Neural cell (in vitro differentiated cells): ENCODE measurements at regions not wholly inside any gene's neighbourhood (a gene's known extent, or its start where the extent isn't known, plus 50 kb on each side); places are given as distances from the start of the nearest gene placed in this dataset.

Source experiments
- H2AFZ ChIP-seq: fragments of 200-600, 300-800 bp; sonication (generic), shearing (Covaris generic); 2 replicates; pipeline ENCODE4 v1.6.0; 2014; ENCODE audit warnings: low read depth, mild to moderate bottlenecking, antibody characterized with exemption, low read length, moderate library complexity
- H3F3A ChIP-seq: fragments of 200-600 bp; shearing (Covaris generic); 2 replicates; pipeline ENCODE4 v1.6.1; 2016; ENCODE audit warnings: mild to moderate bottlenecking, moderate library complexity, mixed read lengths, antibody characterized with exemption, low read length; ENCODE audit not compliant: insufficient read depth, poor library complexity, severe bottlenecking
- H3K27ac ChIP-seq: fragments of 200-600, 300-800 bp; sonication (generic), shearing (Covaris generic); 2 replicates; pipeline ENCODE4 v1.5.1; 2014; ENCODE audit warnings: mild to moderate bottlenecking, low read length, moderate library complexity
- H3K27me3 ChIP-seq: fragments of 300-800, 200-600 bp; sonication (generic), shearing (Covaris generic); 2 replicates; pipeline ENCODE4 v1.6.0; 2014; ENCODE audit warnings: mild to moderate bottlenecking, low read depth, low read length, moderate library complexity; ENCODE audit not compliant: insufficient read depth
- H3K36me3 ChIP-seq: fragments of 300-800, 200-600 bp; sonication (generic), shearing (Covaris generic); 2 replicates; pipeline ENCODE4 v1.5.1; 2014; ENCODE audit warnings: mild to moderate bottlenecking, antibody characterized with exemption, low read length, moderate library complexity; ENCODE audit not compliant: insufficient read depth
- H3K4me2 ChIP-seq: fragments of 300-800, 200-600 bp; sonication (generic), shearing (Covaris generic); 2 replicates; pipeline ENCODE4 v1.6.0; 2014; ENCODE audit warnings: mild to moderate bottlenecking, low read length
- H3K4me3 ChIP-seq: fragments of 300-800, 200-600 bp; sonication (generic), shearing (Covaris generic); 2 replicates; pipeline ENCODE4 v1.5.1; 2014; ENCODE audit warnings: mild to moderate bottlenecking, low read length, moderate library complexity
- H3K79me2 ChIP-seq: fragments of 200-600 bp; shearing (Covaris generic); replicated peaks from 2 replicates; pipeline ENCODE4 v1.6.0; 2014; ENCODE audit warnings: mild to moderate bottlenecking, low read length, moderate library complexity; ENCODE audit not compliant: insufficient read depth
- H3K9ac ChIP-seq: fragments of 300-800, 200-600 bp; sonication (generic), shearing (Covaris generic); 2 replicates; pipeline ENCODE4 v1.6.1; 2016; ENCODE audit warnings: mild to moderate bottlenecking, low read length, mixed read lengths
- H3K9me2 ChIP-seq: fragments of 200-600 bp; shearing (Covaris generic); 2 replicates; pipeline ENCODE4 v1.6.1; 2016; ENCODE audit warnings: mild to moderate bottlenecking, low read length, mixed read lengths; ENCODE audit not compliant: insufficient read depth
- H3K9me3 ChIP-seq: fragments of 200-600, 300-800 bp; sonication (generic), shearing (Covaris generic); 2 replicates; pipeline ENCODE4 v1.6.1; 2016; ENCODE audit warnings: mild to moderate bottlenecking, mixed run types, low read length, moderate library complexity, mixed read lengths
- H4K20me1 ChIP-seq: fragments of 200-600 bp; shearing (Covaris generic); 2 replicates; pipeline ENCODE4 v1.6.1; 2016; ENCODE audit warnings: mild to moderate bottlenecking, mixed run types; ENCODE audit not compliant: insufficient read depth
- CTCF ChIP-seq: fragments of 450-650 bp; IDR thresholded peaks from 2 replicates; pipeline ENCODE4 v1.5.1; 2014; ENCODE audit warnings: antibody characterized with exemption, mild to moderate bottlenecking, moderate library complexity; ENCODE audit not compliant: poor library complexity, severe bottlenecking
- EP300 ChIP-seq: fragments of 450-650 bp; conservative IDR thresholded peaks from 2 replicates; pipeline ENCODE4 v1.6.1; 2014; ENCODE audit warnings: antibody characterized with exemption, mild to moderate bottlenecking, moderate library complexity; ENCODE audit not compliant: poor library complexity, severe bottlenecking
- EZH2 ChIP-seq: fragments of 200-600, 300-800 bp; shearing (Covaris generic), sonication (generic); IDR thresholded peaks from 2 replicates; pipeline ENCODE4 v1.6.1; 2014; ENCODE audit warnings: antibody characterized with exemption, low read length, borderline replicate concordance, mild to moderate bottlenecking; ENCODE audit not compliant: insufficient read depth, poor library complexity, severe bottlenecking
- MXI1 ChIP-seq: fragments of 450-650 bp; conservative IDR thresholded peaks from 2 replicates; pipeline ENCODE4 v1.6.1; 2014; ENCODE audit warnings: antibody characterized with exemption, mild to moderate bottlenecking; ENCODE audit not compliant: poor library complexity, severe bottlenecking
- POLR2AphosphoS5 ChIP-seq: IDR thresholded peaks from 2 replicates; pipeline ENCODE4 v1.6.1; 2012
- RAD21 ChIP-seq: fragments of 450-650 bp; conservative IDR thresholded peaks from 2 replicates; pipeline ENCODE4 v1.6.1; 2014; ENCODE audit warnings: antibody characterized with exemption, mild to moderate bottlenecking, moderate library complexity
- SMC3 ChIP-seq: fragments of 450-650 bp; conservative IDR thresholded peaks from 2 replicates; pipeline ENCODE4 v1.6.1; 2014; ENCODE audit warnings: antibody characterized with exemption, mild to moderate bottlenecking, moderate library complexity; ENCODE audit not compliant: poor library complexity
- TAF1 ChIP-seq: IDR thresholded peaks from 2 replicates; pipeline ENCODE4 v1.6.1; 2012; ENCODE audit warnings: low read depth
- TF ChIP-seq, protein P1 (sequence below): IDR thresholded peaks from 2 replicates; pipeline ENCODE4 v1.6.1; 2012; ENCODE audit warnings: borderline replicate concordance

- no peaks in the 10 kb centered on the region for H3K79me2 ChIP-seq
- H3K9me2 ChIP-seq = no peaks in the 10 kb centered on the region
- H3F3A ChIP-seq = no peaks in the 10 kb centered on the region
- H4K20me1 ChIP-seq = no peaks in the 10 kb centered on the region
- no peaks in the 10 kb centered on the region for H3K36me3 ChIP-seq
- H3K9me3 ChIP-seq = no peaks in the 10 kb centered on the region
- no peak overlapping the region for H3K9ac ChIP-seq
- H3K27ac ChIP-seq = no peak overlapping the region
- H3K4me3 ChIP-seq = no peak overlapping the region
- no peak overlapping the region for H2AFZ ChIP-seq
- TF ChIP-seq TAF1 (no peak), EZH2 (no peak)
- no peak overlapping the region for H3K4me2 ChIP-seq
- no peaks in the 10 kb centered on the region for H3K27me3 ChIP-seq
These were observed 75.5 kb upstream of the BOD1 start for GRCh38 chr5:173691931-173692330.

- Histone ChIP-seq H2AFZ (no peak overlapping the region), H3K4me3 (no peak overlapping the region), H3K9me3 (no peaks in the 10 kb centered on the region), H3K9ac (no peak overlapping the region), H3K4me2 (no peak overlapping the region), H3K27ac (no peak overlapping the region), H3K27me3 (no peaks in the 10 kb centered on the region), H3K9me2 (no peaks in the 10 kb centered on the region), H4K20me1 (no peaks in the 10 kb centered on the region), H3K36me3 (no peaks in the 10 kb centered on the region), H3K79me2 (no peaks in the 10 kb centered on the region), H3F3A (no peaks in the 10 kb centered on the region)
- TF ChIP-seq EZH2 (no peak), POLR2AphosphoS5 (no peak), EP300 (no peak), RAD21 (no peak), SMC3 (no peak), CTCF (no peak), TAF1 (no peak), MXI1 (no peak)
- TF ChIP-seq, protein P1, sequence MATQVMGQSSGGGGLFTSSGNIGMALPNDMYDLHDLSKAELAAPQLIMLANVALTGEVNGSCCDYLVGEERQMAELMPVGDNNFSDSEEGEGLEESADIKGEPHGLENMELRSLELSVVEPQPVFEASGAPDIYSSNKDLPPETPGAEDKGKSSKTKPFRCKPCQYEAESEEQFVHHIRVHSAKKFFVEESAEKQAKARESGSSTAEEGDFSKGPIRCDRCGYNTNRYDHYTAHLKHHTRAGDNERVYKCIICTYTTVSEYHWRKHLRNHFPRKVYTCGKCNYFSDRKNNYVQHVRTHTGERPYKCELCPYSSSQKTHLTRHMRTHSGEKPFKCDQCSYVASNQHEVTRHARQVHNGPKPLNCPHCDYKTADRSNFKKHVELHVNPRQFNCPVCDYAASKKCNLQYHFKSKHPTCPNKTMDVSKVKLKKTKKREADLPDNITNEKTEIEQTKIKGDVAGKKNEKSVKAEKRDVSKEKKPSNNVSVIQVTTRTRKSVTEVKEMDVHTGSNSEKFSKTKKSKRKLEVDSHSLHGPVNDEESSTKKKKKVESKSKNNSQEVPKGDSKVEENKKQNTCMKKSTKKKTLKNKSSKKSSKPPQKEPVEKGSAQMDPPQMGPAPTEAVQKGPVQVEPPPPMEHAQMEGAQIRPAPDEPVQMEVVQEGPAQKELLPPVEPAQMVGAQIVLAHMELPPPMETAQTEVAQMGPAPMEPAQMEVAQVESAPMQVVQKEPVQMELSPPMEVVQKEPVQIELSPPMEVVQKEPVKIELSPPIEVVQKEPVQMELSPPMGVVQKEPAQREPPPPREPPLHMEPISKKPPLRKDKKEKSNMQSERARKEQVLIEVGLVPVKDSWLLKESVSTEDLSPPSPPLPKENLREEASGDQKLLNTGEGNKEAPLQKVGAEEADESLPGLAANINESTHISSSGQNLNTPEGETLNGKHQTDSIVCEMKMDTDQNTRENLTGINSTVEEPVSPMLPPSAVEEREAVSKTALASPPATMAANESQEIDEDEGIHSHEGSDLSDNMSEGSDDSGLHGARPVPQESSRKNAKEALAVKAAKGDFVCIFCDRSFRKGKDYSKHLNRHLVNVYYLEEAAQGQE = no peak
These were observed 77.2 kb upstream of the BOD1 start for GRCh38 chr5:173693670-173694069.

DNA sequence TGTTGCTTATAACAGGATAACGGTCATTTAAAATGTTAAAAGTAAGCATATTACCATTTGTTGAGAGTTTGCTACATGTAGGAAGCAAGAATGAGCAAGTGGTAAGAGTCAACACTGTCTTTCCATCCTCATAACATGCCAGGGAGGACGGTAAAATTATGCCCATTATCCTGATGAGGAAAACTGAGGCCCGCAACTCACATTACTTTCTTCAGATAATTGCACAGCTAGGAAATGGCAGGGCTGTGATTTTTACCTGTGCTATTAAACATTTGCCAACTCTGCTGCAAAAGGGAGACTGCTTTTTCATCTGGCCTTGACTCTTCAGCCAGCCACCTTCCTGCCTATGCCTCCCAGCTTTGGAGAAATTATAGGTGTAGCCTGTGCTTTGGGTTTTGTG, 79.8 kb upstream of the BOD1 start:
- Histone ChIP-seq H3K27ac (no peak overlapping the region), H4K20me1 (no peaks in the 10 kb centered on the region), H3K9me2 (no peaks in the 10 kb centered on the region), H3K36me3 (no peaks in the 10 kb centered on the region), H3K4me3 (no peak overlapping the region), H3K4me2 (no peak overlapping the region), H3K79me2 (no peaks in the 10 kb centered on the region), H3K9me3 (no peaks in the 10 kb centered on the region), H2AFZ (no peak overlapping the region), H3F3A (no peaks in the 10 kb centered on the region), H3K27me3 (no peaks in the 10 kb centered on the region), H3K9ac (no peak overlapping the region)
- no peak for TF ChIP-seq MXI1
- TF ChIP-seq EZH2 = no peak
- TF ChIP-seq, protein P1 = no peak
- no peak for TF ChIP-seq TAF1
- TF ChIP-seq SMC3 = no peak
- TF ChIP-seq EP300 = no peak
- TF ChIP-seq POLR2AphosphoS5 = no peak
- no peak for TF ChIP-seq CTCF
- no peak for TF ChIP-seq RAD21
